ENCODE measurements at regions not wholly inside any gene's neighbourhood (a gene's known extent, or its start where the extent isn't known, plus 50 kb on each side); places are given as distances from the start of the nearest gene placed in this dataset.

DNA sequence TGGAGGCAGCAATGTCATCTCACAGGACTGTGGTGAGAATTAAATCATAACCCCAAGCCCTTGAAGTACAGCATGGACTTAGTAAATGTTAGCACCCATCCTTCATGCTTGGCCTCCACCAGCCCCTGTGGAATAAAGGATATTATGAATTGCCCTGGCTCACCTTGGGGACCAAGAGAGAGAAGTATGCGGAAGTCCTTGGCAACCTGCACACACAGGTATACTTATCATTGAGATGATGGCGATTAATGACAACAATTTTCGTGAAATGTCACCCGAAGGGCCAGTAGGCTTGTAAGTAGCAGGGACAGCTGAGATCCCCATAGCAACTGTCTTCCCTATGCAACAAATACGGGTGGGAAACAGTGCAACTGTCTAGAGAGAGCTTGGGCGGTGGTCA is 102.0 kb downstream of the FAM43A start:
- TF ChIP-seq EZH2 (IDR thresholded peaks at IDR 0.05) (no peak), POLR2AphosphoS5 (IDR thresholded peaks at IDR 0.05; ENCODE audit: borderline replicate concordance, low read depth, low read length) (no peak)

All from SK-N-MC (cell line).